SK-N-SH treated with all-trans-retinoic acid at 6 μM for 48 hours (cell line): ENCODE measurements at regions not wholly inside any gene's neighbourhood (a gene's known extent, or its start where the extent isn't known, plus 50 kb on each side); places are given as distances from the start of the nearest gene placed in this dataset.

Experiments
- ATAC-seq: fragments of 200-7000 bp; cut with Tn5 transposase; 3 replicates; pipeline ENCODE4 v1.9.1; 2020; ENCODE audit warnings: mild to moderate bottlenecking, moderate library complexity
- ARNTL ChIP-seq: fragments of 450-650 bp; formaldehyde crosslinking; IDR thresholded peaks from 2 replicates; pipeline ENCODE4 v1.5.0; 2020; ENCODE audit warnings: low read depth, mild to moderate bottlenecking, moderate library complexity, borderline replicate concordance
- BACH2 ChIP-seq: fragments of 250-450 bp; sonication (Bioruptor Pico); IDR thresholded peaks from 2 replicates; pipeline ENCODE4 v1.9.0; 2021; ENCODE audit warnings: mild to moderate bottlenecking, borderline replicate concordance
- CSDC2 ChIP-seq: fragments of 250-450 bp; sonication (Bioruptor Pico); IDR thresholded peaks from 2 replicates; pipeline ENCODE4 v1.5.0; 2020; ENCODE audit warnings: mild to moderate bottlenecking, moderate library complexity
- ESRRG ChIP-seq: fragments of 250-450 bp; sonication (Bioruptor Pico); IDR thresholded peaks from 2 replicates; pipeline ENCODE4 v1.6.1; 2021; ENCODE audit warnings: mild to moderate bottlenecking
- GLIS3 ChIP-seq: fragments of 250-450 bp; sonication (Bioruptor Pico); IDR thresholded peaks from 2 replicates; pipeline ENCODE4 v1.5.0; 2020; ENCODE audit warnings: mild to moderate bottlenecking, moderate library complexity
- ISL1 ChIP-seq: fragments of 250-450 bp; sonication (Bioruptor Pico); IDR thresholded peaks from 2 replicates; pipeline ENCODE4 v2.1.2; 2022; ENCODE audit warnings: mild to moderate bottlenecking, moderate library complexity
- OSR1 ChIP-seq: fragments of 250-450 bp; sonication (Bioruptor Pico); IDR thresholded peaks from 2 replicates; pipeline ENCODE4 v1.8.0; 2022; ENCODE audit warnings: moderate library complexity, mild to moderate bottlenecking, inconsistent platforms
- RARB ChIP-seq: fragments of 250-450 bp; sonication (Bioruptor Pico); IDR thresholded peaks from 2 replicates; pipeline ENCODE4 v1.8.0; 2021; ENCODE audit warnings: mild to moderate bottlenecking, moderate library complexity
- SNAI2 ChIP-seq: fragments of 250-450 bp; sonication (Bioruptor Pico); IDR thresholded peaks from 2 replicates; pipeline ENCODE4 v1.5.0; 2020; ENCODE audit warnings: mild to moderate bottlenecking, moderate library complexity
- TOX ChIP-seq: fragments of 250-450 bp; sonication (Bioruptor Pico); IDR thresholded peaks from 2 replicates; pipeline ENCODE4 v1.8.0; 2021; ENCODE audit warnings: mild to moderate bottlenecking, moderate library complexity, borderline replicate concordance
- ZC3H10 ChIP-seq: fragments of 250-450 bp; sonication (Bioruptor Pico); IDR thresholded peaks from 2 replicates; pipeline ENCODE4 v1.5.1; 2021; ENCODE audit warnings: mild to moderate bottlenecking, moderate library complexity
- ZFP30 ChIP-seq: fragments of 450-650 bp; formaldehyde crosslinking; IDR thresholded peaks from 2 replicates; pipeline ENCODE4 v1.5.0; 2022; ENCODE audit warnings: mild to moderate bottlenecking, moderate library complexity
- ZNF565 ChIP-seq: fragments of 450-650 bp; formaldehyde crosslinking; conservative IDR thresholded peaks from 2 replicates; pipeline ENCODE4 v1.5.0; 2020; ENCODE audit warnings: low read depth, mild to moderate bottlenecking, moderate library complexity
- ZNF8 ChIP-seq: fragments of 450-650 bp; formaldehyde crosslinking; IDR thresholded peaks from 2 replicates; pipeline ENCODE4 v1.5.0; 2020; ENCODE audit warnings: mild to moderate bottlenecking, moderate library complexity
- TF ChIP-seq, protein P1 (sequence below): fragments of 250-450 bp; sonication (Bioruptor Pico); IDR thresholded peaks from 2 replicates; pipeline ENCODE4 v1.8.0; 2021; ENCODE audit warnings: low read depth, mild to moderate bottlenecking, moderate library complexity, borderline replicate concordance
- TF ChIP-seq, protein P2 (sequence below): fragments of 250-450 bp; sonication (Bioruptor Pico); IDR thresholded peaks from 2 replicates; pipeline ENCODE4 v1.5.1; 2020; ENCODE audit warnings: low read depth, mild to moderate bottlenecking, moderate library complexity
- TF ChIP-seq, protein P3 (sequence below): fragments of 250-450 bp; sonication (Bioruptor Pico); IDR thresholded peaks from 2 replicates; pipeline ENCODE4 v1.5.0; 2020; ENCODE audit warnings: mild to moderate bottlenecking, moderate library complexity
- TF ChIP-seq, protein P4 (sequence below): fragments of 250-450 bp; sonication (Bioruptor Pico); IDR thresholded peaks from 2 replicates; pipeline ENCODE4 v1.5.1; 2021; ENCODE audit warnings: mild to moderate bottlenecking, moderate library complexity
- TF ChIP-seq, protein P5 (sequence below): fragments of 250-450 bp; sonication (Bioruptor Pico); IDR thresholded peaks from 2 replicates; pipeline ENCODE4 v1.8.0; 2020; ENCODE audit warnings: mild to moderate bottlenecking, moderate library complexity, borderline replicate concordance

DNA sequence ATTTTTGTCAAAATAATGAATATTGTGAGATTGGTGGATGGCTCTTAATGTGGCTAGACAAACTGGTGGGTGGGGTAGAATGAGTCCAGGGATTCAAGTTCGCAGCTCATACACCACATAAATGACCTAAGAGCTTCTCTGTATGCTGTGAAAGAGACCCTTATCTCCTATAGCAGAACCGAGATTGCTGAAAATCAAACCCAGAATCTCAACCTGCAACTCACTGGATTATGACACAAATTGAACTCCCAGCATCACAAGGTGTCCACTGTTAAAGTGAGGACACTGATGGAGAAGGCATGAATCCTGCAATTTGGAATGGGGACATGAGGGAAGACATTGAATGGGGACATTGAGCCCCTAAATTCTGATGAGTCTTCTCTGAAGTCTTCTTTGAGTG lies 51.3 kb upstream of the CNKSR3 start:
- TF ChIP-seq, protein P1, sequence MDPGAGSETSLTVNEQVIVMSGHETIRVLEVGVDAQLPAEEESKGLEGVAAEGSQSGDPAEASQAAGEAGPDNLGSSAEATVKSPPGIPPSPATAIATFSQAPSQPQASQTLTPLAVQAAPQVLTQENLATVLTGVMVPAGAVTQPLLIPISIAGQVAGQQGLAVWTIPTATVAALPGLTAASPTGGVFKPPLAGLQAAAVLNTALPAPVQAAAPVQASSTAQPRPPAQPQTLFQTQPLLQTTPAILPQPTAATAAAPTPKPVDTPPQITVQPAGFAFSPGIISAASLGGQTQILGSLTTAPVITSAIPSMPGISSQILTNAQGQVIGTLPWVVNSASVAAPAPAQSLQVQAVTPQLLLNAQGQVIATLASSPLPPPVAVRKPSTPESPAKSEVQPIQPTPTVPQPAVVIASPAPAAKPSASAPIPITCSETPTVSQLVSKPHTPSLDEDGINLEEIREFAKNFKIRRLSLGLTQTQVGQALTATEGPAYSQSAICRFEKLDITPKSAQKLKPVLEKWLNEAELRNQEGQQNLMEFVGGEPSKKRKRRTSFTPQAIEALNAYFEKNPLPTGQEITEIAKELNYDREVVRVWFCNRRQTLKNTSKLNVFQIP (CRISPR knock-in tag) = no peak
- no peak for TF ChIP-seq TOX (CRISPR knock-in tag)
- no peak for TF ChIP-seq ZFP30 (CRISPR knock-in tag)
- no peak for TF ChIP-seq ISL1 (CRISPR knock-in tag)
- no peak for TF ChIP-seq BACH2 (CRISPR knock-in tag)
- no peak for TF ChIP-seq GLIS3 (CRISPR knock-in tag)
- no peak for TF ChIP-seq OSR1 (CRISPR knock-in tag)
- TF ChIP-seq ZNF565 = no peak
- no peak for TF ChIP-seq ARNTL (CRISPR knock-in tag)
- no peak for TF ChIP-seq ZC3H10 (CRISPR knock-in tag)
- TF ChIP-seq, protein P2, sequence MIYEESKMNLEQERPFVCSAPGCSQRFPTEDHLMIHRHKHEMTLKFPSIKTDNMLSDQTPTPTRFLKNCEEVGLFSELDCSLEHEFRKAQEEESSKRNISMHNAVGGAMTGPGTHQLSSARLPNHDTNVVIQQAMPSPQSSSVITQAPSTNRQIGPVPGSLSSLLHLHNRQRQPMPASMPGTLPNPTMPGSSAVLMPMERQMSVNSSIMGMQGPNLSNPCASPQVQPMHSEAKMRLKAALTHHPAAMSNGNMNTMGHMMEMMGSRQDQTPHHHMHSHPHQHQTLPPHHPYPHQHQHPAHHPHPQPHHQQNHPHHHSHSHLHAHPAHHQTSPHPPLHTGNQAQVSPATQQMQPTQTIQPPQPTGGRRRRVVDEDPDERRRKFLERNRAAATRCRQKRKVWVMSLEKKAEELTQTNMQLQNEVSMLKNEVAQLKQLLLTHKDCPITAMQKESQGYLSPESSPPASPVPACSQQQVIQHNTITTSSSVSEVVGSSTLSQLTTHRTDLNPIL = no peak
- no peak for TF ChIP-seq ZNF8 (CRISPR knock-in tag)
- TF ChIP-seq ESRRG (CRISPR knock-in tag) = no peak
- TF ChIP-seq RARB (CRISPR knock-in tag) = no peak
- TF ChIP-seq, protein P3, sequence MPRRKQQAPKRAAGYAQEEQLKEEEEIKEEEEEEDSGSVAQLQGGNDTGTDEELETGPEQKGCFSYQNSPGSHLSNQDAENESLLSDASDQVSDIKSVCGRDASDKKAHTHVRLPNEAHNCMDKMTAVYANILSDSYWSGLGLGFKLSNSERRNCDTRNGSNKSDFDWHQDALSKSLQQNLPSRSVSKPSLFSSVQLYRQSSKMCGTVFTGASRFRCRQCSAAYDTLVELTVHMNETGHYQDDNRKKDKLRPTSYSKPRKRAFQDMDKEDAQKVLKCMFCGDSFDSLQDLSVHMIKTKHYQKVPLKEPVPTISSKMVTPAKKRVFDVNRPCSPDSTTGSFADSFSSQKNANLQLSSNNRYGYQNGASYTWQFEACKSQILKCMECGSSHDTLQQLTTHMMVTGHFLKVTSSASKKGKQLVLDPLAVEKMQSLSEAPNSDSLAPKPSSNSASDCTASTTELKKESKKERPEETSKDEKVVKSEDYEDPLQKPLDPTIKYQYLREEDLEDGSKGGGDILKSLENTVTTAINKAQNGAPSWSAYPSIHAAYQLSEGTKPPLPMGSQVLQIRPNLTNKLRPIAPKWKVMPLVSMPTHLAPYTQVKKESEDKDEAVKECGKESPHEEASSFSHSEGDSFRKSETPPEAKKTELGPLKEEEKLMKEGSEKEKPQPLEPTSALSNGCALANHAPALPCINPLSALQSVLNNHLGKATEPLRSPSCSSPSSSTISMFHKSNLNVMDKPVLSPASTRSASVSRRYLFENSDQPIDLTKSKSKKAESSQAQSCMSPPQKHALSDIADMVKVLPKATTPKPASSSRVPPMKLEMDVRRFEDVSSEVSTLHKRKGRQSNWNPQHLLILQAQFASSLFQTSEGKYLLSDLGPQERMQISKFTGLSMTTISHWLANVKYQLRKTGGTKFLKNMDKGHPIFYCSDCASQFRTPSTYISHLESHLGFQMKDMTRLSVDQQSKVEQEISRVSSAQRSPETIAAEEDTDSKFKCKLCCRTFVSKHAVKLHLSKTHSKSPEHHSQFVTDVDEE = no peak
- ATAC-seq = no peak

DNA sequence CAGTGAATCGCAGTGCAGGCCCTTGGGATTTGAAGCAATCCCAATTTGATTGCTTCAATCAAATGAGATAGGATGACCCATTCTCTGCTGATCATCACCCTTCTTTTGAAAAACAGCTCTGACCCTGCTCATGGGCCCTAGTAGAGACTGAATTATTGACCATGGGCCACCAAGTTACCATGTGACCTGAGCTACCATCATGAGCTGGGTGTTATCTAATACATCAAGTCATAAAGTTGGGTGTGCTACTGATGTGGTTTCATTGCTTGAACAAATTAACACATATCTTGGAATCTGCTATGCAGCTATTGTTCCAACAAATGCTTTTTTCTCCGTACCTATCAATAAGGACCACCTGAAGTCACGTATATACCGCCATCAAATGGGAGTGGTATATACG lies 54.8 kb upstream of the CNKSR3 start:
- ATAC-seq = no peak
- TF ChIP-seq, protein P4, sequence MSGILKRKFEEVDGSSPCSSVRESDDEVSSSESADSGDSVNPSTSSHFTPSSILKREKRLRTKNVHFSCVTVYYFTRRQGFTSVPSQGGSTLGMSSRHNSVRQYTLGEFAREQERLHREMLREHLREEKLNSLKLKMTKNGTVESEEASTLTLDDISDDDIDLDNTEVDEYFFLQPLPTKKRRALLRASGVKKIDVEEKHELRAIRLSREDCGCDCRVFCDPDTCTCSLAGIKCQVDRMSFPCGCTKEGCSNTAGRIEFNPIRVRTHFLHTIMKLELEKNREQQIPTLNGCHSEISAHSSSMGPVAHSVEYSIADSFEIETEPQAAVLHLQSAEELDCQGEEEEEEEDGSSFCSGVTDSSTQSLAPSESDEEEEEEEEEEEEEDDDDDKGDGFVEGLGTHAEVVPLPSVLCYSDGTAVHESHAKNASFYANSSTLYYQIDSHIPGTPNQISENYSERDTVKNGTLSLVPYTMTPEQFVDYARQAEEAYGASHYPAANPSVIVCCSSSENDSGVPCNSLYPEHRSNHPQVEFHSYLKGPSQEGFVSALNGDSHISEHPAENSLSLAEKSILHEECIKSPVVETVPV (CRISPR knock-in tag) = no peak
- TF ChIP-seq OSR1 (CRISPR knock-in tag) (no peak), CSDC2 (CRISPR knock-in tag) (no peak)
- TF ChIP-seq, all 23 proteins: peak for 0

DNA sequence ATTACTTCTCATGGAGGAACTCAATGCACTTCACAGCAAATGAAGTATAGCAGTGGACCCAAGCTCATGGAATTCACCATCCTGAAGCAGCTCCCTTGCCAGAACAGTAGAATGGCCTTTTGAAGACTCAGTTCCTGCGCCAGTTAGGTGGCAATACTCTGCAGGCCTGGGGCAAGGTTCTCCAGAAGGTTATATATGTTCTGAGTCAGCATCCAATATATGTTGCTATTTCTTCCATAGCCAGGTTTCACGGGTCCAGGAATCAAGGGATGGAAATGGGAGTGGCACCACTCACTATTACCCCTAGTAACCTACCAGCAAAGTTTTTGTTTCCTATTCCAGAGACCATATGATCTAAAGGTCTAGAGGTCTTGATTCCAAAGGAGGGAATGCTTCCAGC lies 56.4 kb upstream of the CNKSR3 start:
- TF ChIP-seq GLIS3 (CRISPR knock-in tag) = no peak
- no peak for TF ChIP-seq SNAI2 (CRISPR knock-in tag)
- TF ChIP-seq, protein P1 (CRISPR knock-in tag) = no peak
- TF ChIP-seq, protein P5, sequence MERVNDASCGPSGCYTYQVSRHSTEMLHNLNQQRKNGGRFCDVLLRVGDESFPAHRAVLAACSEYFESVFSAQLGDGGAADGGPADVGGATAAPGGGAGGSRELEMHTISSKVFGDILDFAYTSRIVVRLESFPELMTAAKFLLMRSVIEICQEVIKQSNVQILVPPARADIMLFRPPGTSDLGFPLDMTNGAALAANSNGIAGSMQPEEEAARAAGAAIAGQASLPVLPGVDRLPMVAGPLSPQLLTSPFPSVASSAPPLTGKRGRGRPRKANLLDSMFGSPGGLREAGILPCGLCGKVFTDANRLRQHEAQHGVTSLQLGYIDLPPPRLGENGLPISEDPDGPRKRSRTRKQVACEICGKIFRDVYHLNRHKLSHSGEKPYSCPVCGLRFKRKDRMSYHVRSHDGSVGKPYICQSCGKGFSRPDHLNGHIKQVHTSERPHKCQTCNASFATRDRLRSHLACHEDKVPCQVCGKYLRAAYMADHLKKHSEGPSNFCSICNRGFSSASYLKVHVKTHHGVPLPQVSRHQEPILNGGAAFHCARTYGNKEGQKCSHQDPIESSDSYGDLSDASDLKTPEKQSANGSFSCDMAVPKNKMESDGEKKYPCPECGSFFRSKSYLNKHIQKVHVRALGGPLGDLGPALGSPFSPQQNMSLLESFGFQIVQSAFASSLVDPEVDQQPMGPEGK (CRISPR knock-in tag) = no peak
- TF ChIP-seq ZNF8 (CRISPR knock-in tag) = no peak
- TF ChIP-seq, protein P3 = no peak
- no peak for TF ChIP-seq TOX (CRISPR knock-in tag)
- TF ChIP-seq ESRRG (CRISPR knock-in tag) = no peak
- TF ChIP-seq, all 23 proteins: peak for 0
- ATAC-seq = no peak
